ENCODE measurements at regions not wholly inside any gene's neighbourhood (a gene's known extent, or its start where the extent isn't known, plus 50 kb on each side); places are given as distances from the start of the nearest gene placed in this dataset.

GRCh38 chr20:22928679-22929078 lies 106.4 kb upstream of the SSTR4 start (continued):
- TF ChIP-seq SP1 (CRISPR knock-in tag; IDR thresholded peaks at IDR 0.05) (no peak), TAF9B (IDR thresholded peaks at IDR 0.05; ENCODE audit: partially characterized antibody) (peak; percentile 46), ZSCAN32 (CRISPR knock-in tag; IDR thresholded peaks at IDR 0.05) (no peak), USF1 (CRISPR knock-in tag; IDR thresholded peaks at IDR 0.05) (no peak), DLX4 (CRISPR knock-in tag; IDR thresholded peaks at IDR 0.05) (no peak), MYC (IDR thresholded peaks at IDR 0.05; ENCODE audit: low read depth, low read length) (peak; percentile 58), MYC (CRISPR knock-in tag; IDR thresholded peaks at IDR 0.05; ENCODE audit: borderline replicate concordance, low read depth) (no peak), CHCHD3 (CRISPR knock-in tag; IDR thresholded peaks at IDR 0.05) (no peak), MAZ (CRISPR knock-in tag; conservative IDR thresholded peaks at IDR 0.05 in 1 of 2, IDR thresholded peaks at IDR 0.05 in 1 of 2) (peak in 1 of 2 experiments; percentile 48; a peak in 1 of 4 replicates), ZNF696 (CRISPR knock-in tag; conservative IDR thresholded peaks at IDR 0.05) (no peak), PBX2 (CRISPR knock-in tag; IDR thresholded peaks at IDR 0.05; ENCODE audit: low read depth) (no peak), PBX2 (tag; conservative IDR thresholded peaks at IDR 0.05; ENCODE audit: low read depth) (peak; percentile 80), GATA2 (CRISPR knock-in tag; IDR thresholded peaks at IDR 0.05) (0 out of 2 replicates have a peak, but pooled peaks have one; percentile 24), PTBP1 (IDR thresholded peaks at IDR 0.05; ENCODE audit: low read depth, low read length) (no peak), MAFK (IDR thresholded peaks at IDR 0.05; ENCODE audit: low read length) (peak; percentile 46; the same call in 1 of the 2 replicates), NFXL1 (CRISPR knock-in tag; IDR thresholded peaks at IDR 0.05) (no peak), ARID1B (IDR thresholded peaks at IDR 0.05) (peak; percentile 76), HDAC1 (IDR thresholded peaks at IDR 0.05) (peak in 1 of 2 experiments; percentile 36; a peak in 1 of 4 replicates), ZNF512 (tag; IDR thresholded peaks at IDR 0.05) (no peak), ZNF668 (CRISPR knock-in tag; IDR thresholded peaks at IDR 0.05) (no peak), ZC3H4 (CRISPR knock-in tag; IDR thresholded peaks at IDR 0.05; ENCODE audit: borderline replicate concordance) (no peak), ZNF76 (CRISPR knock-in tag; IDR thresholded peaks at IDR 0.05; ENCODE audit: borderline replicate concordance) (no peak), SOX6 (IDR thresholded peaks at IDR 0.05) (peak; percentile 76), ZNF274 (IDR thresholded peaks at IDR 0.05; ENCODE audit: borderline replicate concordance, low read depth, low read length) (no peak), MAFG (tag; conservative IDR thresholded peaks at IDR 0.05) (peak; percentile 43), RNF2 (IDR thresholded peaks at IDR 0.05) (0 out of 2 replicates have a peak, but pooled peaks have one; percentile 20), RFX5 (IDR thresholded peaks at IDR 0.05; ENCODE audit: low read depth, low read length) (no peak)

Measured in K562 (cell line).